ENCODE measurements at regions not wholly inside any gene's neighbourhood (a gene's known extent, or its start where the extent isn't known, plus 50 kb on each side); places are given as distances from the start of the nearest gene placed in this dataset.

DNA sequence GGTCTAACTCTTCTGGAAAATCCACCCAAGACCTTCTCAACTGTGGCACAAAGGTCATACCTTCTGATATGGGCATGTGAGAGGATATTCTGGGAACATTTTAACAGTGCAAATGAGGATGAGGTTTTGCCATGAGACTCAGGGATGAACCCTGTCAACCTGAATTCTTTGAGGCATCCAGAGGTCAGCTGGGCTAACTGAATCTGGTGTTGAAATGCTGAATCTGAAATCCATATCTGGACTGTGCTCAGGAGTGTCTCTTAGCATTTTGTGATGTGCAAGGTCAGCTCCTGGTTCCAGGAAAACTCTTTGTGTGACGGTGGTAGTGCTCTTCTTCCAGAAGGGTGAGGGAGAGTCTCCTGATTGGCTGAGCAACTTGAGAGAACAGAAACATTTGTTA lies 276.0 kb upstream of the SALL1 start:
- WGBS (ENCODE audit: insufficient coverage): 40% methylated on average over 1 of the region's 1 CpG
- Histone ChIP-seq H3K27me3 (replicated peaks in 2 of 5; ENCODE audit: control insufficient read depth in 4 of 5, insufficient read depth in 5 of 5, low read length in 4 of 5) (no peaks in the 10 kb centered on the region), H3K9me3 (ENCODE audit: control extremely low read depth in 1 of 5, control insufficient read depth in 4 of 5, insufficient read depth in 2 of 5, low read depth in 1 of 5, low read length in 4 of 5) (no peaks in the 10 kb centered on the region), H3K4me3 (ENCODE audit: control insufficient read depth in 1 of 7, extremely low read depth in 1 of 7, insufficient read depth in 4 of 7, low read depth in 2 of 7, low read length in 6 of 7) (no peak overlapping the region), H3K36me3 (ENCODE audit: control insufficient read depth in 4 of 4, insufficient read depth in 4 of 4, low read length in 3 of 4) (no peaks in the 10 kb centered on the region), H3K27ac (ENCODE audit: insufficient read depth in 1 of 2, low read depth in 1 of 2, low read length in 2 of 2, poor library complexity in 1 of 2, severe bottlenecking in 2 of 2) (no peak overlapping the region), H3K4me1 (ENCODE audit: control extremely low read depth in 1 of 4, control insufficient read depth in 4 of 4, insufficient read depth in 4 of 4, low read length in 3 of 4) (no peaks in the 10 kb centered on the region)
- DNase-seq: no peak
- POLR2A ChIA-PET: no interaction called here
- CTCF ChIA-PET: no interaction called here

DNA sequence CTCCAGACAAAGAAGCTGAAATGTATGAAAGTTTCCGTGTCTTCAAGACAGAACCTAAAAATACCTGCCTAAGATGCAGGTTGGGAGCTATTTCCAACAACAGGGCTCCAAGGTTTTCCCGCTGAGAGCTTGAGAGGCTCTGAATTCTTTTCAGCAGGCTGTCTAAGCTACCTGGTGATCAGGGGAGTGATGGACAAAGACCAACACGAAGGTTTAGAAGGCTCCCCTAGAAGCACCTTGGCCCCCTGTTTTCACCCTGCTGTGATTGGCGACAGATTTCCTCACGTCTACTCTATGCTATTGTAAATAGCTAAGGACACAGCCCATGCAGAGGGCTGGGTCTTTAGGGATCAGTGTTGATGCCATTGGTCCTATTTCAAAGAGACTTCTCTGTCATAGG lies 275.2 kb upstream of the SALL1 start:
- Histone ChIP-seq H3K9me3 (ENCODE audit: control extremely low read depth in 1 of 5, control insufficient read depth in 4 of 5, insufficient read depth in 2 of 5, low read depth in 1 of 5, low read length in 4 of 5) (no peaks in the 10 kb centered on the region), H3K27ac (ENCODE audit: insufficient read depth in 1 of 2, low read depth in 1 of 2, low read length in 2 of 2, poor library complexity in 1 of 2, severe bottlenecking in 2 of 2) (no peak overlapping the region), H3K4me1 (ENCODE audit: control extremely low read depth in 1 of 4, control insufficient read depth in 4 of 4, insufficient read depth in 4 of 4, low read length in 3 of 4) (no peaks in the 10 kb centered on the region), H3K4me3 (ENCODE audit: control insufficient read depth in 1 of 7, extremely low read depth in 1 of 7, insufficient read depth in 4 of 7, low read depth in 2 of 7, low read length in 6 of 7) (no peak overlapping the region), H3K27me3 (replicated peaks in 2 of 5; ENCODE audit: control insufficient read depth in 4 of 5, insufficient read depth in 5 of 5, low read length in 4 of 5) (no peaks in the 10 kb centered on the region), H3K36me3 (ENCODE audit: control insufficient read depth in 4 of 4, insufficient read depth in 4 of 4, low read length in 3 of 4) (no peaks in the 10 kb centered on the region)
- ChIA-PET POLR2A (no interaction called here), CTCF (no interaction called here)
- no peak for DNase-seq
- 33% methylated on average over 3 of the region's 5 CpGs for WGBS (ENCODE audit: insufficient coverage)

DNA sequence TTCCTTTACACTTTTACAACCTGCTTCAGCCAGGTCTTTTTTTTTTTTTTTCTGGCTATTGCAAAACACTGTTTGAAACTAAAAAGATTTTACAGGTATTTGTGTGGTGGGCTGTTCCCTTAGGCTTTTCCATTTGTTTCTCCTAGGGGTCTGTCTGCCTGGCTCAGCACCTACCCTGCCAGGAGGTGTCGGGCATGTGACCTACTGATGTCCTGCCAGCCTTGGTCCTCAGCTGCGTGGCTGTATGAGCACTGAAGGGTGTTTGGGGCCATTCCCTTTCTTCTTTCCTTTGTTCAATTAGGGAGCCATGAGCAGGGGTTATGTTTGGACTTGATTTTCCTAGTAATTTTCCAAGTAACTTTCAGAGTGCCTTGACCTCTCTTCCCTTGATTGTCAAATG lies 269.2 kb upstream of the SALL1 start:
- H3K36me3 ChIP-seq (ENCODE audit: control insufficient read depth in 4 of 4, insufficient read depth in 4 of 4, low read length in 3 of 4): no peaks in the 10 kb centered on the region
- 78% methylated on average over 2 of the region's 2 CpGs for WGBS (ENCODE audit: insufficient coverage)
- H3K9me3 ChIP-seq (ENCODE audit: control extremely low read depth in 1 of 5, control insufficient read depth in 4 of 5, insufficient read depth in 2 of 5, low read depth in 1 of 5, low read length in 4 of 5): no peaks in the 10 kb centered on the region
- H3K4me1 ChIP-seq (ENCODE audit: control extremely low read depth in 1 of 4, control insufficient read depth in 4 of 4, insufficient read depth in 4 of 4, low read length in 3 of 4): no peaks in the 10 kb centered on the region
- no peak overlapping the region for H3K27ac ChIP-seq (ENCODE audit: insufficient read depth in 1 of 2, low read depth in 1 of 2, low read length in 2 of 2, poor library complexity in 1 of 2, severe bottlenecking in 2 of 2)
- no peak overlapping the region for H3K4me3 ChIP-seq (ENCODE audit: control insufficient read depth in 1 of 7, extremely low read depth in 1 of 7, insufficient read depth in 4 of 7, low read depth in 2 of 7, low read length in 6 of 7)
- H3K27me3 ChIP-seq (replicated peaks in 2 of 5; ENCODE audit: control insufficient read depth in 4 of 5, insufficient read depth in 5 of 5, low read length in 4 of 5): no peaks in the 10 kb centered on the region
- ChIA-PET CTCF (no interaction called here), POLR2A (no interaction called here)
- no peak for DNase-seq

DNA sequence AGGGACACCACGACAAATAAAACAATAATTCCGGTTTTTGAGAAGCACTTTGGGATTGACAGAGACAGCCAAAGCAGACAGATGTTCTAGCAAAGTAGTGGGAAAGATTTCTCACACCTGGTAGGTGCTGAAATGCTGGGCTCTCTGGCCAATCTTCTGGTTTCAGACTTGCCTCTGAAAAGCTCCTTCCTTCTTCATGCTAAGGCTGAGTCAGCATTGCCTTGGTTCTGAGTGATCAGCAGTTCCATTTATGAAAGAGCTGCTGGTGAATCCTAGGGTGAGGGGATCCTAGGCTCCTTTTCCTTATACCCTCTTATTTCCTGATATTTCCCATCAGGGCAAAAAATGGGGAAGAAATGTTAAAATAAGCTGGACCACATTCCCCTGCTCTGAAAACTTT lies 268.7 kb upstream of the SALL1 start:
- H3K9me3 ChIP-seq (ENCODE audit: control extremely low read depth in 1 of 5, control insufficient read depth in 4 of 5, insufficient read depth in 2 of 5, low read depth in 1 of 5, low read length in 4 of 5): no peaks in the 10 kb centered on the region
- no peaks in the 10 kb centered on the region for H3K27me3 ChIP-seq (replicated peaks in 2 of 5; ENCODE audit: control insufficient read depth in 4 of 5, insufficient read depth in 5 of 5, low read length in 4 of 5)
- ChIA-PET POLR2A (no interaction called here), CTCF (no interaction called here)
- no peak overlapping the region for H3K4me3 ChIP-seq (ENCODE audit: control insufficient read depth in 1 of 7, extremely low read depth in 1 of 7, insufficient read depth in 4 of 7, low read depth in 2 of 7, low read length in 6 of 7)
- no peaks in the 10 kb centered on the region for H3K4me1 ChIP-seq (ENCODE audit: control extremely low read depth in 1 of 4, control insufficient read depth in 4 of 4, insufficient read depth in 4 of 4, low read length in 3 of 4)
- DNase-seq: no peak
- H3K27ac ChIP-seq (ENCODE audit: insufficient read depth in 1 of 2, low read depth in 1 of 2, low read length in 2 of 2, poor library complexity in 1 of 2, severe bottlenecking in 2 of 2): no peak overlapping the region
- WGBS (ENCODE audit: insufficient coverage): 85% methylated on average over 2 of the region's 2 CpGs
- no peaks in the 10 kb centered on the region for H3K36me3 ChIP-seq (ENCODE audit: control insufficient read depth in 4 of 4, insufficient read depth in 4 of 4, low read length in 3 of 4)

DNA sequence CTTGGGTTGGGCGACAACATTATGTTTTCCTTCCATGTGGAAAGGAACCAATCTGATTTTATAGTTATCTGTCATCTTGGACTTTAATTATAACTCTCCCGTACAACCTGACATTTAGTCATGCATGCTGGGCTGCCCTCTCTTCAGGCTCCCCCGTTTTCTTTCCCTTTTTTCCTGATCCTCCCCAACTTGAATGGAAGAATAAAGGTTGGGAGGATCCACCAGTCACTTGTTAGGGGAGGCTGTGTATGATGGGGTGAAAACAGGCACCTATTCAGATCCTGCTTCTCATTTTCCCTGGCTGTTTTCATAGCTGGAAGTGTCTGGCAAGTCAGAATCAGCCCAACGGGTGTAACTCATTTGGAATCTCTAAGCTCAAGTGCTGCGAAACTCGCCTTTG lies 267.2 kb upstream of the SALL1 start:
- no peaks in the 10 kb centered on the region for H3K4me1 ChIP-seq (ENCODE audit: control extremely low read depth in 1 of 4, control insufficient read depth in 4 of 4, insufficient read depth in 4 of 4, low read length in 3 of 4)
- no peaks in the 10 kb centered on the region for H3K36me3 ChIP-seq (ENCODE audit: control insufficient read depth in 4 of 4, insufficient read depth in 4 of 4, low read length in 3 of 4)
- H3K9me3 ChIP-seq (ENCODE audit: control extremely low read depth in 1 of 5, control insufficient read depth in 4 of 5, insufficient read depth in 2 of 5, low read depth in 1 of 5, low read length in 4 of 5): no peaks in the 10 kb centered on the region
- ChIA-PET CTCF (no interaction called here), POLR2A (no interaction called here)
- DNase-seq: no peak
- H3K27me3 ChIP-seq (replicated peaks in 2 of 5; ENCODE audit: control insufficient read depth in 4 of 5, insufficient read depth in 5 of 5, low read length in 4 of 5): no peaks in the 10 kb centered on the region
- H3K4me3 ChIP-seq (ENCODE audit: control insufficient read depth in 1 of 7, extremely low read depth in 1 of 7, insufficient read depth in 4 of 7, low read depth in 2 of 7, low read length in 6 of 7): no peak overlapping the region
- H3K27ac ChIP-seq (ENCODE audit: insufficient read depth in 1 of 2, low read depth in 1 of 2, low read length in 2 of 2, poor library complexity in 1 of 2, severe bottlenecking in 2 of 2): no peak overlapping the region
- WGBS (ENCODE audit: insufficient coverage): 83% methylated on average over 5 of the region's 6 CpGs

DNA sequence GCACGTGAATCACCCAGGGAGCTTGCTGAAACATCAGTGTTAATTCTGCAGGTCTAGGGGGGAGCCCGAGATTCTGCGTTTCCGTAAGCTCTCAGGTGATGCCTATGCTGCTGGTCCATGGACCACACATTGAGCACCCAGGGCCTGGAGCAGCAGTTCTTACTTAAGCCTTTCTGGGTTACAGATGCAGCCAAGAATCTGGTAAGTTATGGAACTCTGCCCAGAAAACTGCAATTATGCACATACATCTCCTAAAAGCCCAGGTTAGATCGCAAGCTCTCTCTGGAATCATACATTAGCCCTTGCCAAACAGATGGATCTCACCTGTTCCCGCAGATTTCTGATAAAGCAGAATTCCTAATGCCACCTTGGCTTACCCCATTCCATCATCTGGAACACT lies 265.9 kb upstream of the SALL1 start:
- Histone ChIP-seq H3K36me3 (ENCODE audit: control insufficient read depth in 4 of 4, insufficient read depth in 4 of 4, low read length in 3 of 4) (no peaks in the 10 kb centered on the region), H3K9me3 (ENCODE audit: control extremely low read depth in 1 of 5, control insufficient read depth in 4 of 5, insufficient read depth in 2 of 5, low read depth in 1 of 5, low read length in 4 of 5) (no peaks in the 10 kb centered on the region), H3K4me3 (ENCODE audit: control insufficient read depth in 1 of 7, extremely low read depth in 1 of 7, insufficient read depth in 4 of 7, low read depth in 2 of 7, low read length in 6 of 7) (no peak overlapping the region), H3K27me3 (replicated peaks in 2 of 5; ENCODE audit: control insufficient read depth in 4 of 5, insufficient read depth in 5 of 5, low read length in 4 of 5) (no peaks in the 10 kb centered on the region), H3K4me1 (ENCODE audit: control extremely low read depth in 1 of 4, control insufficient read depth in 4 of 4, insufficient read depth in 4 of 4, low read length in 3 of 4) (no peaks in the 10 kb centered on the region), H3K27ac (ENCODE audit: insufficient read depth in 1 of 2, low read depth in 1 of 2, low read length in 2 of 2, poor library complexity in 1 of 2, severe bottlenecking in 2 of 2) (no peak overlapping the region)
- no peak for DNase-seq
- POLR2A ChIA-PET: no interaction called here
- 86% methylated on average over 6 of the region's 6 CpGs for WGBS (ENCODE audit: insufficient coverage)
- CTCF ChIA-PET: no interaction called here

DNA sequence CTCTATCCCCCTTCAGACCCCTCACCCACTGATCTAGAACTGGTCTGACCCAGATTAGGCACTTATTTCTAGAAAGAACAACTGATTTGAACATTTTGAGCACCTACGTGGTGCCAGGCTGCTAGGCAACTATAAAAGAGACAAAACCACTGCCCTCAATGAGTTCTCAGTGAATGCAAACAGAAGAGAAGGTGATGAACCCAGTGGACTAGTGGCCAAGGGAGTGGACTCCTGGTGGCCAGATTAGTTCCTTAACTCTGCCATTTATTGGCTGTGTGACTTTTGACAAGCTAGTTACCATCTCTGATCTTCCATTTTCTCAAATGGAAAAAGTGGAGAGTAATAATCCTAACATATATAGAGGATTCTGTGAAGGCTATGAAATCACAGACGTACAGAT lies 259.1 kb upstream of the SALL1 start:
- H3K4me3 ChIP-seq (ENCODE audit: control insufficient read depth in 1 of 7, extremely low read depth in 1 of 7, insufficient read depth in 4 of 7, low read depth in 2 of 7, low read length in 6 of 7): no peak overlapping the region
- ChIA-PET POLR2A (no interaction called here), CTCF (no interaction called here)
- H3K27me3 ChIP-seq (replicated peaks in 2 of 5; ENCODE audit: control insufficient read depth in 4 of 5, insufficient read depth in 5 of 5, low read length in 4 of 5): no peaks in the 10 kb centered on the region
- no peaks in the 10 kb centered on the region for H3K36me3 ChIP-seq (ENCODE audit: control insufficient read depth in 4 of 4, insufficient read depth in 4 of 4, low read length in 3 of 4)
- H3K4me1 ChIP-seq (ENCODE audit: control extremely low read depth in 1 of 4, control insufficient read depth in 4 of 4, insufficient read depth in 4 of 4, low read length in 3 of 4): no peaks in the 10 kb centered on the region
- H3K9me3 ChIP-seq (ENCODE audit: control extremely low read depth in 1 of 5, control insufficient read depth in 4 of 5, insufficient read depth in 2 of 5, low read depth in 1 of 5, low read length in 4 of 5): no peaks in the 10 kb centered on the region
- no peak overlapping the region for H3K27ac ChIP-seq (ENCODE audit: insufficient read depth in 1 of 2, low read depth in 1 of 2, low read length in 2 of 2, poor library complexity in 1 of 2, severe bottlenecking in 2 of 2)
- DNase-seq: no peak
- WGBS (ENCODE audit: insufficient coverage): 100% methylated on average over 1 of the region's 2 CpGs

Measured in common myeloid progenitor, CD34-positive (primary cell).